ENCODE measurements at regions not wholly inside any gene's neighbourhood (a gene's known extent, or its start where the extent isn't known, plus 50 kb on each side); places are given as distances from the start of the nearest gene placed in this dataset.

GRCh38 chr9:107759009-107759822 lies 269.6 kb upstream of the KLF4 start:
- no peak for DNase-seq

- no peak for DNase-seq
Measured at GRCh38 chr9:107756091-107756490, 266.5 kb upstream of the KLF4 start.

- no peak for DNase-seq
Measured at GRCh38 chr9:107755246-107755645, 265.7 kb upstream of the KLF4 start.

DNA sequence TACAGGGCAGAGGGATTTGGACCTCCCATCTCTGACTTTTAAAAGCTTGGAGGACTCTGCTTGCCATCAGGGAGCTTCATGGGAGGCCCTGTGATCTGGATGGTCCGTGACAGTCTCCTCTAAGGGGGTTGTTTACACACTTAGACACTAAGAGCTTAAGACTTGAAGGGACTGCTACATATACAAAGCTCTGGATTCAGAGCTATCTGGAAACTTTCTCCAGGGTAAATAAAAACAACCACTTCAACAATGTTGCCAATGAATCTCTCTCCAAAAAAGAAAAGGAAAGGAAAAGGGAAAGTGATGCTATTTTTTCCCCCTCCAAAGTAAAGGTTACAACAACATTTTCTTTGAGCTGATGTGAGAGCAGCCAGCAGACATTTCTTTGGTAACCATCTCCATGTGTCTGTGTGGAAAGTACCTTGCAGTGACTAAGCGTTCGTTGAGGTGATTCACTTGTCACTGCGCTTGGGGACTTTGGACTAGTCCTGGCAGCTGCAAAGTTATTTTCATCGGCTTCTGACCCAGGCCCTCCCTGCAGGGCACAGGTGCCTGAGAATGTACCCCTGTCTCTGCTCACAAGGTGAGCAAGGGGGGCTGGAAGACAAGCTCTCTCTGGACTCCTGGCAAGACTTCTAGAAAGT lies 262.1 kb upstream of the KLF4 start:
- no peak for DNase-seq

DNA sequence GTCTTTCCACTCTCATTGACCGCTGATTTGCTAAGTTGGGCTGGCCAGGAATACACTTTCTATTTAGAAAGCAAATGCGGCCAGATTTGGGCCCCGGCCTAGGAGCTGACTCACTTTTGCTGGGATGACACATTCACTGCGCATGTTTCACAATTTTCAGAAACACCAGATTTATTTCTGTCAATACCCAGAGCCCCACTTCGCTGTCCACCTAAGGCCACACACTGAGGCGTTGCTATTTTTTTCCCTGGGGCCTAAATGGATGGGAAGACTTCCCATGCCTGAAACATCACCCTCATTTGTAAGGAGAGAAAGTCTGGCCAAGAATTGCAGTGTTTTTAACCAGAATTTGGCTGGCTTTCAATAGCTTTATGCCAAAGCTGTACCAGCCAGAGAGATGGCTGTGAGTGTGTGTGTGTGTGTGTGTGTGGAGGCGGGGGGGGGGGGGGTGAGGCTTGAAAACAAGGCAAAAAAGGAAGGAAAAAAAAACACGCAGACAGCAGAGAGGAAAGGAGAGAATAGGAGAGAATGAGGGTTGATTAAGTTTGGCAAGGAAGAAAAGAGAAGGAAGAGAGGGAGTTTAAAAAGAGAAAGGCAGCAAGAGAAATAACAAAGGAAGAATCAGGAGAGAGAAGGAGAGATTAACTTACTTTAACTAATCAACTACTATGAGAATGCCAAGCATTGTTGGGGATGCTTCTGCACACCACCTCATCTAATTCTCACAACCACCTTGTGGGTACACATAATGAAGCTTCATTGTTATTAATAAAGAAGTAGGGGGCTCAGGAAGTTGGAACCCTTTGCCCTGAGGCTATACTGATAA lies 261.4 kb upstream of the KLF4 start:
- DNase-seq, result no peak

DNA sequence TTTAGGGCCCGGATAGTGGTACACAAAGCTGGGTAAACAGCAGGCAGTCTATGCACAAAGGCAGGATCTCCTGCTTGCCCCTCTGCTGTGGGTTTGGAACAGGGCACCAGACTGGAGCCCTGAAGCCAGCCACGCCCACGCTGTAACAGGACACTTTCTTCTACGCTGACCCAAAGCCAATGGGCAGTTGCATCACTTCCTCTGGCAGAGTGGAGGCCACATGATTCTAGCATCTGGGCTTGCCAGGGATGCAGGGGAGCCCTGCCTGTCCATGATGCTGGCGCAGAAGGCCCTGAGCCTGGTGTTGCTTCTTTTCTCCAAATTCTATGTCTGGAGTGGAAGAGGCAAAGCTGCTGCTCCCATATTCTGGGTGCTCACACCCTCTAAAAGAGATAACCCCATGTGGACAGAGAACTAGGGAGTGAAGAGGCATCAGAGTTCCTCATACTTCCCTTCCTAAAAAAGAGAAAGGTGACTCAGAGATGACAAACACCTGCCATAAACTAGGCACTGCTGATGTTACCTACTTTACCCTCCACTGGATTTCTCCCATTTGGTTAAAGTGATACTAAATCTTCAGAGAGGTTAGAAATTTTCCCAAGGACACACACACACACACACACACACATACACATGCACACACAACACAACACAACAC lies 260.3 kb upstream of the KLF4 start:
- no peak for DNase-seq

GRCh38 chr9:107744873-107745272 lies 255.3 kb upstream of the KLF4 start:
- no peak for DNase-seq

DNA sequence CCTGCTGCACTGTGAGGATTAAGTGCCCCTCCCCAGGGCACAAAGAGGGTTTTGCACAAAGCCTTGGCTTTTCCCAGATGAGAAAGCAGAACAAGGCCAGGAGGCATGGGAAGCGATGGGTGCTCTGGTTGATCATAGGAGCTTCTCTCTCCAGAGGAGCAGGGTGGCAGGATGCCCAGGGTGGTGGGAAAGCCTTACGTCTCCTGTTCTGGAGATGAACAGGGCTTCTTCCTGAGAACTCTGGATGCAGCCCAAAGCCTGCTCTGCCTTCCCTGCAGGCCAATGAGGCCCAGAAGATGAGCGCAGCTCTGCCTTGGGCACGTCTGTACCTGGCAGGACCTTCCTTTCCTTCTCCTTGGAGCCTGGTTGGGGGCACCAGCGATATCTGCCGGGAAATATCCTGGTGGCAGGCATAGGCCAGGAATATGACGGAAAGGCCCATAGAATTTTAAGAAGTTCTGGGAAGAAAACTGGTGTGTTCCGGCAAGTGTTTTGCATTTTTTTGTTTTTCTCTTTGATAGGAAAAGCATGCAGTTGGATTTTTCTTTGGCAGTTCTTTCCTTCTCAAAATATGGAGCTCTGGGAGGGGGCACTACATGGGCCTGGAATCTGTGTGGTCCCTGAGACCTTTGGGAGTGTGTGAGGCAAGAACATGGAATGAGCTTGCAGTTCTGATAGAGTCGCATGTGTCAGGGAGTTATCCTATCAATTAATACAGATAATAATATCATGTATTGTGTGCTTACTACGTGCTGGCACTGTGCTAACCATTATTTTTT lies 253.2 kb upstream of the KLF4 start:
- no peak for DNase-seq

DNA sequence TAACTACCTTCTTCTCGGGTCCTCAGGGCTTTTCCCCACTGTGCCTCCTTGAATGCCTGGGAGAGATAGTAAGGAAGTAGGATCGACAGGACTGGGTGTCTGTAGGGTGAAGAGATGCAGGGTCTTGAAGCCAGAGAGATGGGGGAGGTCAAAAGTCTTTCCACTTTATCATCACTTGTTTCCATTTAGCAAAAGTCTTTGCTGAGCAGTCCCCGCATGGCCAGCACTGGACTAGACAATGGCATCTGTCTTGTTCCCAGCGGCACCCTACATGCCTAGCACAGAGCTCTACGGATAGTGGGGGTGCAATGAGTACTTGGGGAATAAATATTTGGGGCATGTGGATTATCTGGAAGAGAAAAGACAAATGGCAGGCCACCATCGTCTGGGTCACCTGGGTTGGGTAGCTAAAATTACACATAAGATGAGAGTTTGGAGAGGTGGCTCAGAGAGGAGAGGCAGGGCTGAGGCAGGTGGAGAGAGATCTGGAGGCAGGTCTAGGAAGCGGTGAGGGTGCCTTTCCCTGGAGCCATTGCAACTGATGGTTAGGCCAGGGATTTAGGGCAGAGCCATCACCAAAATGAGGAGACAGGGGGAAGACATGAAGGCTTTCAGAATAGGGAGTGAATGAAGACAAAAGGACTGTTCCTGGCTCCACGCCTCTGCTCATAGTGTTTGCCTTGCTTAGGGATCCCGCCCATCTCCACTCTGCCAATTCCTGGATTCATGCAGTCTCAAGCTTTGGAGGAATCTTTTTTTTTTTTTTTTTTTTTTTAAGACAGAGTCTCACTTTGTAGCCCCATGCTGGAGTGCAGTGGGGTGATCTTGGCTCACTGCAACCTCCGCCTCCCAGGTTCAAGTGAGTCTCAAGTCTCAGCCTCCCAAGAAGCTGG lies 250.8 kb upstream of the KLF4 start:
- no peak for DNase-seq

- DNase-seq, result no peak
Measured at GRCh38 chr9:107739601-107740082, 250.1 kb upstream of the KLF4 start.

- DNase-seq, result no peak
Measured at GRCh38 chr9:107738789-107739188, 249.2 kb upstream of the KLF4 start.

DNA sequence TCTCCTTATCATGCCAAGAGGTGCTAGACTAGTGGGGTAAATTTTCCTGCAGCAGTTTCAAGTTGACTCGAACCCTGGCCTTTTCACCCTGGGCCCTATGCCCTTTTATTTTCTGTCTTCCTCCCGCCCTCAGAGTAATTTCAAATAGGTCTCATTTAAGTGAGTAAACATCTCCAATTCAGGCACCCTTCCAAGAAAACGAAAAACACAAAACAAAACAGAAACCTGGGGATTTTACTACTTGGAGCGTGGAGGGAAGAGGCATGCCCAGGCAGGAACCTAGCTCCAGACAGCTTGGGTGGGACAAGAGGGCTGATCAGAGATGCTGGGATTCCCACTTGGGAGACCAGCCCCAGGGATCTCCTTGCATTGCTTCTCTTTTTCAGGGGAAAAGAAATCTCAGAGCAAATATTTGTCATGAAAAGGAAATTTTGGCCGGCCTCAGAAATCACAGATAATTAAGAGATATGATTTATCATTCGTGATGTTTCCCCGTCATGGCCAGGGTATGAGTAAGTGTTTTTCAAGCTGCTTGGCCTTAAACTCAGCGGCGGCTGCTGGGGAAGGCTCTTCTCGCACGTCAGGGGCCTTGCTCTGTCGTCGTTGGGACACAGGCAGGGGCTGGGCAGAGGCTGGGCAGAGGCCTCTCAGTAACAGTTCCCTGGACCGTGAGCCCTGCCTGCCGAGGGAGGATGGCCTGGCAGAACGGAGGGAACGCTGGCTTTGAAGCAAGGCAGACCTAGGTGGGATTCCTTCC lies 248.6 kb upstream of the KLF4 start:
- no peak for DNase-seq

GRCh38 chr9:107737610-107737986 lies 248.0 kb upstream of the KLF4 start:
- no peak for DNase-seq

- no peak for DNase-seq
Measured at GRCh38 chr9:107735821-107736220, 246.3 kb upstream of the KLF4 start.

GRCh38 chr9:107734256-107735013 lies 244.9 kb upstream of the KLF4 start:
- no peak for DNase-seq

DNA sequence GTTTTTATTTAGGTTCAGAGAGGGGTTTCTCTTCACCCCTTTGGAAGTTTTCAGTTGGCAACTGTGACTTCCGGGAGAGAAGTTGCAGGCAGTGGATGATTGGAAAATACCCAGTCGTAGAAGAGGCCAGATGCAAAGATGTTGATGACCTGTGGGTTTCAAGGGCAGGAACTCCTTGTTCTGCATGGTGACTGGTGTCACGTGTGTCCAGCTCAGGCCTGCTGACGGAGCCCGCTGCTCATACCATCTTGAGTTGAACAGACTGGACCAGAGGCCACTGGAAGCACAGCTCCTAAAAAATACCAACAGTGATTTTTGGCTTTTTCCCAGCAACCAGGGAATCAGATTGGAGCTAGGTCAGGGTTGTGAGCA lies 243.9 kb upstream of the KLF4 start:
- DNase-seq, result no peak

DNA sequence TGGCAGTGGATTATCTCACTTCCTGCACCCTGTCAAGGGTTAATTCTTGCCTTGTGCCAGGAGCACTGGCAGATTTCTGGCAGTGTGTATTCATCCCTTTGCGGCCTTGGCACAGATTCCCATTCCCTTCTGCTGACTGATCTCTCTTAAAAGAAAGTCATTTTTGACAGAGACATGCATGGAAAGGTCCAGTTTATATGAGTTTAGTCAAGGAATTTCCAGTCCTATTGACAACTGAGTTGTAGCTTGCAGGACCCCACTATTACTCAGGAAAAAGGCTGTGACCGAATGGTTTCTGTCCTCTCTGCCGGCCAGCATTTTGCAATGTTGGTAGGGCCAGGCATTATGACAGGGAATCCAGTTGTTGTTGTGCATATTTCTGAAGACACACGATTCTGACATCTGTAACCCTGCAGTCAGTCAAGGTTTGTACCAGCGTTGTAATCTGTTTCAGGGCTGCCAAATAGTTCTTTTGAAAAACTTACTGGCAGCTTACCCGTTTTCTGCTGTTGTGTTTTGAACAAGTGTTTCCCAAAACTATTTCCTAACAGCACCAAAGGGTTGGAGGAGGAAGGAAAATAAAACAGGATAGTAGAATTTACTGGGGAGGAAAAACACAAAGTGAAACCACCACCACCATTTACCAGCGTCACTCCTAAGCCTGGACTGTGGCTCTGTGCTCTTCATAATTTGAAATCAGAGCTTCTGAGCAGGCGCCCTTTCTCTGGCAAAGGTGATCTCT lies 243.4 kb upstream of the KLF4 start:
- DNase-seq, result no peak

DNA sequence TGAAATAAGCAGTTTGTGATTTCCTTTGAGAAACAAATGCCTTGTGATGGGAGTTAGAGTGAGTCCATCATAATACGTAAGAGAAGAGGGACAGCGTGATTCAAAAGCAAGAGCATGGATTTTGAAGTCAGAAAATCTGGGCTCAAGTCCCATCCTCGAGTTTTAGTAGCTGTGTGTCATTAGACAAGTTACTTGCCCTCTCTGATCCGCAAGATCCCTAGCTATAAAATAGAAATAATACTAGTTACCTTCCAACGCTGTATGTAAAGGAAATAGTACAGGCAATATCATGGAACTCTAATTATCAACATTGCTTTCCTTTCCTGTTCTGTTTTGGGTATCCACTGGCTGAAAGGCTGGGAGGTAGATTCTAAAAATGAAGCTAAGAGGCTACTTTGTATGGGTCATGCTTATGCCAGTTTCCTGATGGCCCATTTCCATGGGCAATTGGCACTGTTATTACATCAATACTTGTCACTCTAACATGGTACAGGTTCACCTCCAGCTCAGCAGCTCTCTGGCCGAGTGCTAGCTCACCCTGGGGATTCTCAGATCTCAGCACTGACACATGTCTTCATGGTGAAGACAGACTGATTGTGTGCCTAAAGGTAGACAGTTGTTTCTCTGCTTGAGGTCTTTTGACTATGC lies 241.7 kb upstream of the KLF4 start:
- DNase-seq, result no peak
